Stimulated activated CD4-positive, alpha-beta T cell treated with anti-CD3 and anti-CD28 coated beads, Interleukin-15, amount 100 ng/mL, for 1 hour (primary cell): ENCODE measurements at regions not wholly inside any gene's neighbourhood (a gene's known extent, or its start where the extent isn't known, plus 50 kb on each side); places are given as distances from the start of the nearest gene placed in this dataset.
"Not testable (repeated sequence)": the region's sequence is repeated elsewhere in the genome, so short reads cannot be mapped to it uniquely, and the experiment has no call there.

Source experiments
- DNase-seq, 2 donors: peaks; one replicate each; pipeline ENCODE4 v3.0.0-alpha.2; 2020; ENCODE audit warnings: low read depth in 1 of 2, low spot score in 1 of 2

- DNase-seq = no peak
Measured at GRCh38 chr1:228668553-228669241, 66.6 kb upstream of the RHOU start.

GRCh38 chr1:228669242-228669585 lies 66.1 kb upstream of the RHOU start:
- DNase-seq = no peak

- DNase-seq = not testable (repeated sequence)
Measured at GRCh38 chr1:228681076-228681565, 54.2 kb upstream of the RHOU start.

- no peak for DNase-seq
Measured at GRCh38 chr1:228683428-228683827, 51.9 kb upstream of the RHOU start.

GRCh38 chr1:228684607-228685006 lies 50.7 kb upstream of the RHOU start:
- no peak for DNase-seq

GRCh38 chr1:228685081-228685660 lies 50.1 kb upstream of the RHOU start:
- DNase-seq = no peak
